Small intestine (tissue), 7 donors: ENCODE measurements at regions not wholly inside any gene's neighbourhood (a gene's known extent, or its start where the extent isn't known, plus 50 kb on each side); places are given as distances from the start of the nearest gene placed in this dataset.

Experiments used
- DNase-seq, 2 donors: peaks; one replicate each; pipeline versions ENCODE4 v3.0.0 to v3.0.0-alpha.2; 2013
- FAIRE-seq: peaks from 2 replicates; lab custom pipeline; 2012; peaks lifted over from hg19 to GRCh38; lab: Jason Lieb, UNC
- H3K27ac ChIP-seq, 3 donors: one replicate each; pipeline ENCODE4 v1.5.1; 2013; ENCODE audit warnings: low read length in 2 of 3, mild to moderate bottlenecking in 2 of 3, control low read depth in 1 of 3, inconsistent platforms in 1 of 3, low read depth in 1 of 3, moderate library complexity in 1 of 3
- H3K27me3 ChIP-seq, 3 donors: one replicate each; pipeline ENCODE4 v1.6.1; 2013; ENCODE audit warnings: low read length in 3 of 3, inconsistent platforms in 1 of 3; ENCODE audit not compliant: control insufficient read depth in 3 of 3, insufficient read depth in 3 of 3
- H3K36me3 ChIP-seq, 3 donors: one replicate each; pipeline ENCODE4 v1.6.1; 2013; ENCODE audit warnings: low read length in 3 of 3, inconsistent platforms in 1 of 3, low read depth in 1 of 3, mild to moderate bottlenecking in 1 of 3, moderate library complexity in 1 of 3; ENCODE audit not compliant: control insufficient read depth in 3 of 3, insufficient read depth in 2 of 3
- H3K4me1 ChIP-seq, 3 donors: one replicate each; pipeline ENCODE4 v1.6.1; 2013; ENCODE audit warnings: low read length in 2 of 3, inconsistent platforms in 1 of 3, low read depth in 1 of 3, mild to moderate bottlenecking in 1 of 3, moderate library complexity in 1 of 3; ENCODE audit not compliant: control insufficient read depth in 3 of 3, insufficient read depth in 2 of 3
- H3K4me3 ChIP-seq, 3 donors: one replicate each; pipeline ENCODE4 v1.5.1; 2013; ENCODE audit warnings: low read length in 3 of 3, control low read depth in 1 of 3, inconsistent platforms in 1 of 3, low read depth in 1 of 3, mild to moderate bottlenecking in 1 of 3, moderate library complexity in 1 of 3
- H3K9me3 ChIP-seq, 2 donors: one replicate each; pipeline ENCODE4 v1.6.1; 2013; ENCODE audit warnings: low read depth in 1 of 2, low read length in 1 of 2; ENCODE audit not compliant: control insufficient read depth in 2 of 2, insufficient read depth in 1 of 2
- WGBS, 3 donors: extraction: QIAGEN DNeasy Blood & Tissue Kit; methylation state at CpG; one replicate each; pipeline ENCODE4 v1.1.7; 2013; 5-methylcytosine and 5-hydroxymethylcytosine counted together
- donor health status: healthy with polysubstance abuse.
- donor health status: control.
- donor health status: control.
- donor health status: Bipolar disorder and iron deficiency.
- donor health status: healthy.

- Histone ChIP-seq H3K27me3 (no peaks in the 10 kb centered on the region), H3K27ac (no peak overlapping the region), H3K4me1 (no peaks in the 10 kb centered on the region), H3K4me3 (no peak overlapping the region), H3K9me3 (no peaks in the 10 kb centered on the region), H3K36me3 (no peaks in the 10 kb centered on the region)
- FAIRE-seq, result no peak
- 73 to 88% (median 86%) methylated on average over 5 of the region's 5 CpGs for WGBS, 3 donors
- DNase-seq, result no peak
Observed at GRCh38 chr7:50856806-50857205, 74.1 kb upstream of the GRB10 start.

DNA sequence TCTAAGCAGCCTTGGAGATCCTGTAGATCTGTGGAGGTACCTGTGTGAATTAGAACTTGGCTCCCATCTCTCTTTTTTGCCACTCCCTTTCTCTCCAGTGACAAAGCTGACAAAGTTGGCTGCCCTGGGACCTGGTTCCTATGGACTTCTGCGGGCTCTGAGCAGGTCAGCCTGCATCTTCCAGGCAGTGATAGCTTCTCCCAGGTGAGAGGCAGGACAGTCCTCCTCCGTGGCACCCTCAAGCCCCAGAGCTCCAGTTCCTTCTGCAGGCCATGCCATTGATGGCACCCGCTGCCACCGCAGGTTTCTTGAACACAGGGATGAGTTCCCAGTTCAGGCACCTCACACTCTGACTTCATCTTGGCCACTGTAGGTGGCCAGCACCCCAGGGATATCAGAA lies 73.5 kb upstream of the GRB10 start:
- no peaks in the 10 kb centered on the region for H3K4me1 ChIP-seq
- 86 to 92% (median 92%) methylated on average over 4 of the region's 4 CpGs for WGBS, 3 donors
- no peaks in the 10 kb centered on the region for H3K9me3 ChIP-seq
- no peak overlapping the region for H3K4me3 ChIP-seq
- H3K36me3 ChIP-seq, result no peaks in the 10 kb centered on the region
- no peak overlapping the region for H3K27ac ChIP-seq
- H3K27me3 ChIP-seq, result no peaks in the 10 kb centered on the region
- FAIRE-seq (no peak), DNase-seq (no peak)

- Histone ChIP-seq H3K4me1 (no peaks in the 10 kb centered on the region), H3K4me3 (no peak overlapping the region), H3K36me3 (no peaks in the 10 kb centered on the region), H3K27ac (no peak overlapping the region), H3K27me3 (no peaks in the 10 kb centered on the region), H3K9me3 (no peaks in the 10 kb centered on the region)
- no peak for FAIRE-seq
- 90 to 93% (median 92%) methylated on average over 5 of the region's 5 CpGs for WGBS, 3 donors
- DNase-seq, result no peak
Observed at GRCh38 chr7:50855526-50855925, 72.8 kb upstream of the GRB10 start.

DNA sequence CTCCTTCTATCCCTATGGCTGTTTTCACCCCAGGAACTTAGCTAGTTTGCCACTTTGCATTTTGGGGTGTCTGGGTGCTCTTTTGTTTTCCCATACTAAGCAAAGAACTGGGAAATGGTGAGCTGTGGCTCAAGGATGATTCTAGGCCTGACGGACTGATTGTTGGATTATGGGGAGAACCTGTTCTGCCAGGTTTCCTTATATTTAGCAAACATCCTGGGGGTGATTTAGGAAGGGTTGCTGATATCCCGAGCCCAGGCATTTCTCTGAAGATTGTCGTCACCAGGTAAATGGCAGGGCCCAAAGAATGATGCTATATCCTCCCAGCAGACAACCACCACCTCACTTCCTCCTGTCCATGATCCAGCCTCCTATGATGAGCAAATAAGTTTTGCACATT lies 72.1 kb upstream of the GRB10 start:
- Histone ChIP-seq H3K27me3 (no peaks in the 10 kb centered on the region), H3K27ac (no peak overlapping the region), H3K36me3 (no peaks in the 10 kb centered on the region), H3K4me1 (no peaks in the 10 kb centered on the region), H3K4me3 (no peak overlapping the region), H3K9me3 (no peaks in the 10 kb centered on the region)
- no peak for DNase-seq
- no peak for FAIRE-seq
- 58 to 78% (median 65%) methylated on average over 3 of the region's 3 CpGs for WGBS, 3 donors

DNA sequence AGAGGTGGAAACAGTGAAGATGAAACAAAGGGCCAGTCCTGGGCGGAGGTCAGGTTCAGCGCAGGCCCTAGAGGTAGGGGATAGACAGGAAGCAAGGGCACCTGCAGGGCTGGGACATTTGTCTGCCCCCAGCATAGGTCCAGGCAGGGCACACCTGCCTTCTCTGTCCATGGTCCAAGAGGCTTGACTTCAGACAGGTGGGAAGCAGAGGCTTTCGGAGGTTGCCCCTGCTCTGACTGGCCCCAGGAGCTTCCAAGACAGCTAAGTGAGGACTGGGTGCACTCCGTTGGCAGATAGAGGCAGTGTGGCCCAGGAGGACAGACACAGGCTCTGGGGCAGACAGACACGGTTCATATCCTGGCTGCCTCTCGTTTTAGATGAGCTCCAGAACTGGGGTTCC lies 71.6 kb upstream of the GRB10 start:
- no peaks in the 10 kb centered on the region for H3K27me3 ChIP-seq
- no peak overlapping the region for H3K4me3 ChIP-seq
- FAIRE-seq (no peak), DNase-seq (no peak)
- no peak overlapping the region for H3K27ac ChIP-seq
- H3K9me3 ChIP-seq, result no peaks in the 10 kb centered on the region
- 86 to 95% (median 90%) methylated on average over 6 of the region's 6 CpGs for WGBS, 3 donors
- H3K36me3 ChIP-seq, result no peaks in the 10 kb centered on the region
- no peaks in the 10 kb centered on the region for H3K4me1 ChIP-seq

GRCh38 chr7:50853311-50853710 lies 70.6 kb upstream of the GRB10 start:
- H3K36me3 ChIP-seq, result no peaks in the 10 kb centered on the region

DNA sequence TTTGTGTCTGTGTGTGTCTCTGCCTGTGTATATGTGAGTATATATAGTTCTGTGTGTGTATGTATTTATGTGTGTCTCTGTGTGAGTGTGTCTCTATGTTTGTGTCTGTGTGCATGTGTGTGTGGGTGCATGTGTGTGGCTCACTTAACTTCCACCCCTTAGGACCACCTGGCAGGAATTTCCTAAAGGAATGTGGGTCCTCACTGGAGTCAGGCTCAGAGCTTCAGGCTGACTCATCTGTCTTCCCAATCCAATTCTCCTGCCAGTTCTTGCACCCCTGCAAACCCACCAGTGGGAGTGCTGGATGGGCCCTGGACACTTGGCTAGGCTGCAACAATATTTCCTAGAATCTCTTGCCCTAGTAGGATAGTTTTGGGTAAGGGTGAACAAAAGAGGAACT lies 70.2 kb upstream of the GRB10 start:
- Histone ChIP-seq H3K9me3 (no peaks in the 10 kb centered on the region), H3K4me1 (no peaks in the 10 kb centered on the region)
- no peak for FAIRE-seq

More at GRCh38 chr7:50853311-50853710, 70.6 kb upstream of the GRB10 start:
- Histone ChIP-seq H3K27ac (no peak overlapping the region), H3K4me1 (no peaks in the 10 kb centered on the region), H3K4me3 (no peak overlapping the region), H3K27me3 (no peaks in the 10 kb centered on the region), H3K9me3 (no peaks in the 10 kb centered on the region)
- WGBS, 3 donors, result 80 to 93% (median 91%) methylated on average over 4 of the region's 4 CpGs
- FAIRE-seq (no peak), DNase-seq (no peak)

GRCh38 chr7:50851891-50852290 lies 69.2 kb upstream of the GRB10 start:
- no peak for FAIRE-seq
- peak in 1 of 2 donors; percentile 32 for DNase-seq
- Histone ChIP-seq H3K36me3 (no peaks in the 10 kb centered on the region), H3K4me3 (no peak overlapping the region), H3K4me1 (no peaks in the 10 kb centered on the region), H3K27ac (no peak overlapping the region), H3K9me3 (no peaks in the 10 kb centered on the region), H3K27me3 (no peaks in the 10 kb centered on the region)
- WGBS, 3 donors, result 26 to 64% (median 44%) methylated on average over 6 of the region's 6 CpGs

More for the DNA sequence above, 70.2 kb upstream of the GRB10 start:
- Histone ChIP-seq H3K27me3 (no peaks in the 10 kb centered on the region), H3K36me3 (no peaks in the 10 kb centered on the region), H3K4me3 (no peak overlapping the region), H3K27ac (no peak overlapping the region)
- no peak for DNase-seq

GRCh38 chr7:50851451-50851850 lies 68.8 kb upstream of the GRB10 start:
- WGBS, 3 donors, result 79 to 85% (median 85%) methylated on average over 7 of the region's 7 CpGs
- Histone ChIP-seq H3K9me3 (no peaks in the 10 kb centered on the region), H3K4me1 (no peaks in the 10 kb centered on the region), H3K27ac (no peak overlapping the region), H3K4me3 (no peak overlapping the region), H3K36me3 (no peaks in the 10 kb centered on the region), H3K27me3 (no peaks in the 10 kb centered on the region)
- no peak for FAIRE-seq
- DNase-seq, result no peak
